Adipocyte (in vitro differentiated cells): ENCODE measurements at regions not wholly inside any gene's neighbourhood (a gene's known extent, or its start where the extent isn't known, plus 50 kb on each side); places are given as distances from the start of the nearest gene placed in this dataset.

Source experiments
- DNase-seq: peaks from one replicate; pipeline ENCODE4 v3.0.0-alpha.2; 2015; ENCODE audit warnings: low read depth
- H3K27me3 ChIP-seq: replicated peaks from 2 replicates; pipeline ENCODE4 v1.7.0; 2013; ENCODE audit warnings: mild to moderate bottlenecking, low read length, moderate library complexity; ENCODE audit not compliant: control insufficient read depth, insufficient read depth
- H3K36me3 ChIP-seq: 2 replicates; pipeline ENCODE4 v1.7.0; 2013; ENCODE audit warnings: low read length, mild to moderate bottlenecking, moderate library complexity; ENCODE audit not compliant: control insufficient read depth, insufficient read depth, severe bottlenecking
- H3K4me1 ChIP-seq: 2 replicates; pipeline ENCODE4 v1.7.0; 2013; ENCODE audit warnings: mild to moderate bottlenecking, low read length, moderate library complexity; ENCODE audit not compliant: control insufficient read depth, insufficient read depth
- H3K4me3 ChIP-seq: 2 replicates; pipeline ENCODE4 v1.7.0; 2013; ENCODE audit warnings: mild to moderate bottlenecking, low read length, moderate library complexity
- H3K9ac ChIP-seq: 2 replicates; pipeline ENCODE4 v1.7.0; 2013; ENCODE audit warnings: mild to moderate bottlenecking, low read length, moderate library complexity
- H3K9me3 ChIP-seq: 2 replicates; pipeline ENCODE4 v1.7.0; 2013; ENCODE audit warnings: mild to moderate bottlenecking, low read length, moderate library complexity; ENCODE audit not compliant: control insufficient read depth

GRCh38 chr20:17129089-17129488 is 97.8 kb upstream of the PCSK2 start:
- H3K36me3 ChIP-seq: no peaks in the 10 kb centered on the region
- DNase-seq: no peak
- H3K4me1 ChIP-seq: no peaks in the 10 kb centered on the region
- no peak overlapping the region for H3K9ac ChIP-seq
- H3K27me3 ChIP-seq: no peaks in the 10 kb centered on the region
- no peaks in the 10 kb centered on the region for H3K9me3 ChIP-seq
- H3K4me3 ChIP-seq: no peak overlapping the region

GRCh38 chr20:17137692-17138091 is 89.1 kb upstream of the PCSK2 start:
- Histone ChIP-seq H3K27me3 (no peaks in the 10 kb centered on the region), H3K4me3 (no peak overlapping the region), H3K9me3 (peaks cover 4% of the 10 kb centered on the region), H3K36me3 (no peaks in the 10 kb centered on the region), H3K9ac (no peak overlapping the region), H3K4me1 (no peaks in the 10 kb centered on the region)
- no peak for DNase-seq

- no peaks in the 10 kb centered on the region for H3K27me3 ChIP-seq
- no peak overlapping the region for H3K9ac ChIP-seq
- H3K9me3 ChIP-seq: peaks cover 4% of the 10 kb centered on the region
- H3K4me3 ChIP-seq: no peak overlapping the region
- H3K4me1 ChIP-seq: no peaks in the 10 kb centered on the region
- no peak for DNase-seq
- H3K36me3 ChIP-seq: no peaks in the 10 kb centered on the region
These were observed 88.6 kb upstream of the PCSK2 start for GRCh38 chr20:17138237-17138636.

DNA sequence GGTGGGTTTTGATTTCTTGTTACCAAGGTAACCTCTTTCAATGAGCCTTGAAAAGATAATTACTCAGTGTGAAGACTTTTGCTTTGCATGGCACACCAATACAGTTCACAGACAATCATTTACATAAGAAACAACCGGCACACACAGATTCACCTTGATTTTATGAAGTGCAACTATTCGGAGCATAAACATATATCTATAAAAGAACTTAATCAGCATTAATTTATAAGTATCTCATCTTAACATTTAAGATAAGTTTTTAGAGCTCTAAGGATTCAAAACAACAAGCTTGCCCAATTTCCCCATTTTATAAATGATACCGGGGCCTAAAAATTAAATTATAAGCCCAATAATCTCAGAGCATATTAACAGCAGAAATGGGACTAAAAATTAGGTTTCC is 85.9 kb upstream of the PCSK2 start:
- no peak overlapping the region for H3K9ac ChIP-seq

DNA sequence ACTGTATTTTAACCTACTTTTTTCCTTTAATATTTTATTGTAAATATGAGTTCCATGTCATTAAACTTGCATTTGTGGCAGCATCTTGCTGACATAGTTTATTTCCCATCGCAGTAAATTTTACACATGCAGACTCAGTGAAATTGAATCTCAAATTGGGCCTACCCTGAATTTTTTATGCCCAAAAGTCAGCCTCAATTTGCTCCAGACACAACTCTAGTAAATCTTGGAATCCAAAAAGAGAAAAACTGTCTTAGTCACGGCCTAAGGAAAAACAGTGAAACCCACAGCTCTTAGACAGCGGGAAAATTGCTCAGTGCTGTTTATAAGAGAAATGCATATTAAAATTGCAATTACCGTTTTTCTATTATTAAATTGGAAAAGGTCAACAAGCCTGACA is 85.3 kb upstream of the PCSK2 start:
- H3K9me3 ChIP-seq: no peaks in the 10 kb centered on the region
- no peaks in the 10 kb centered on the region for H3K4me1 ChIP-seq
- no peaks in the 10 kb centered on the region for H3K36me3 ChIP-seq
- no peak overlapping the region for H3K4me3 ChIP-seq
- no peak for DNase-seq
- H3K9ac ChIP-seq: no peak overlapping the region
- H3K27me3 ChIP-seq: no peaks in the 10 kb centered on the region

More for the DNA sequence above, 85.9 kb upstream of the PCSK2 start:
- no peaks in the 10 kb centered on the region for H3K9me3 ChIP-seq
- H3K27me3 ChIP-seq: no peaks in the 10 kb centered on the region
- no peaks in the 10 kb centered on the region for H3K36me3 ChIP-seq
- DNase-seq: no peak
- H3K4me1 ChIP-seq: no peaks in the 10 kb centered on the region
- no peak overlapping the region for H3K4me3 ChIP-seq

DNA sequence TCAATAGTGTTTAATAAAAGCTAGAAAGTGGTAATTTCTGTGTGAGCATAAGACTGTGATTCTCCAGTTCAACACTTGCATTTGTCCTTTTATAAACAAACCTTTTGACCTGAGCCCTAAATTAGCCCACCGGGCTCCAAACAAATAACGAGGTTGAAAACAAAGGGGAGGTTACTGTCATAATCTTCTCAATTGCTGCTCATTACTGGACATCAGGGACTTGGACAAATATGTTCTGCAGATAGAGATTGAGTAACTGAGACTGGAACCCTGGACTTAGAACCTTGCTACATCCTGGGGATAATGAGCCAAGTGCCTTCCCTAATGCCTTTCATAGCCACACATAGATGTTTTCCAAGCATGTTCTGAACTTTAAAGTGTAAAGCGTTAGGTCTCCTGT is 84.2 kb upstream of the PCSK2 start:
- Histone ChIP-seq H3K4me3 (no peak overlapping the region), H3K4me1 (no peaks in the 10 kb centered on the region), H3K27me3 (no peaks in the 10 kb centered on the region), H3K9me3 (no peaks in the 10 kb centered on the region), H3K36me3 (no peaks in the 10 kb centered on the region), H3K9ac (no peak overlapping the region)
- DNase-seq: no peak

DNA sequence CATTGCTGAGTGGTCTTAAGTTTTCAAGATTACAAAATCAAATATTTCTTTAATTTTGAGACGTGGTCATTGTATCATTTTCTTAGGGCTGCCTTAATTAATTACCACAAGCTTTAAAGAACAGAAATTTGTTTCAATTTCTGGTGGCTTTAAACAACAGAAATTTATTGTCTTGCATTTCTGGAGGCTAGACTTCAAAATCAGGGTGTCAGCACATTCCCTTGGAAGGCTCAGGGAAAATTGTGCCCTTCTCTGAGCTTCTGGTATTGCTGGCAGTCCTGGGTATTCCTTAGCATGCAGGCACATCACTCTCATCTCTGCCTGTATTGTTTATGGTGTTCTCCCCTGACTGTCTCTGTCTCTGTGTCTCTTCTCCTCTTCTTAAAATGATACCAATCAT is 76.0 kb upstream of the PCSK2 start:
- peaks cover 3% of the 10 kb centered on the region for H3K27me3 ChIP-seq
- no peaks in the 10 kb centered on the region for H3K4me1 ChIP-seq
- no peak for DNase-seq
- no peak overlapping the region for H3K9ac ChIP-seq
- H3K4me3 ChIP-seq: no peak overlapping the region
- H3K36me3 ChIP-seq: no peaks in the 10 kb centered on the region
- no peaks in the 10 kb centered on the region for H3K9me3 ChIP-seq

DNA sequence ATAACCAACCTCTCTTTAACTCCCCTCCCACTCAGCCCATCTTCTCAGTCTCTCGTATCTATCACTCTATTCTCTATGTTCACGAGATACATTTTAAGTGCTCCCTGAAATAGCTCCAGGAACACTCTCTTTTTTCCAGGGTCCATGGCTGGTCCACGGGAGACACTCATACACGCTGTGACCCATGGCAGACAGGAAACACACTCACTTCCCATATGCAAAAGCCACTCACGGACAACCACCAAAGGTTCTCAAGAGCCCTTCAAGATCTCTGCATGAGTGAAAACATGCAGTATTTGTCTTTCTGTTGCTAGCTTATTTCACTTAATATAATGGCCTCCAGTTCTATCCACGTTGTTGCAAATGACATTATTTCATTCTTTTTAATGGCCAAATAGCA is 71.4 kb upstream of the PCSK2 start:
- Histone ChIP-seq H3K36me3 (no peaks in the 10 kb centered on the region), H3K9me3 (no peaks in the 10 kb centered on the region), H3K4me3 (no peak overlapping the region), H3K4me1 (no peaks in the 10 kb centered on the region), H3K27me3 (no peaks in the 10 kb centered on the region), H3K9ac (no peak overlapping the region)
- no peak for DNase-seq

- no peaks in the 10 kb centered on the region for H3K9me3 ChIP-seq
- no peak for DNase-seq
- H3K4me3 ChIP-seq: no peak overlapping the region
- H3K4me1 ChIP-seq: peaks cover 4% of the 10 kb centered on the region
- no peak overlapping the region for H3K9ac ChIP-seq
- H3K27me3 ChIP-seq: no peaks in the 10 kb centered on the region
- no peaks in the 10 kb centered on the region for H3K36me3 ChIP-seq
These were observed 68.1 kb upstream of the PCSK2 start for GRCh38 chr20:17158701-17159100.

- DNase-seq: peak; percentile 2
- H3K9me3 ChIP-seq: no peaks in the 10 kb centered on the region
- no peak overlapping the region for H3K4me3 ChIP-seq
- H3K36me3 ChIP-seq: no peaks in the 10 kb centered on the region
- H3K4me1 ChIP-seq: peaks cover 4% of the 10 kb centered on the region
- H3K9ac ChIP-seq: no peak overlapping the region
- H3K27me3 ChIP-seq: no peaks in the 10 kb centered on the region
These were observed 65.0 kb upstream of the PCSK2 start for GRCh38 chr20:17161673-17162481.

GRCh38 chr20:17168026-17168612 is 58.7 kb upstream of the PCSK2 start:
- Histone ChIP-seq H3K4me1 (no peaks in the 10 kb centered on the region), H3K9me3 (no peaks in the 10 kb centered on the region), H3K36me3 (no peaks in the 10 kb centered on the region), H3K4me3 (no peak overlapping the region), H3K27me3 (peaks cover 18% of the 10 kb centered on the region), H3K9ac (no peak overlapping the region)
- no peak for DNase-seq
